Neutrophil (primary cell): ENCODE measurements at regions not wholly inside any gene's neighbourhood (a gene's known extent, or its start where the extent isn't known, plus 50 kb on each side); places are given as distances from the start of the nearest gene placed in this dataset.

Experiments
- H3K27ac ChIP-seq: fragments of 200-600 bp; sonication (generic); 2 replicates; pipeline ENCODE4 v1.5.1; 2016; ENCODE audit warnings: mild to moderate bottlenecking, moderate library complexity
- H3K27me3 ChIP-seq: fragments of 200-600 bp; sonication (generic); 2 replicates; pipeline ENCODE4 v1.6.0; 2016; ENCODE audit warnings: mild to moderate bottlenecking
- H3K36me3 ChIP-seq: fragments of 200-600 bp; sonication (generic); 2 replicates; pipeline ENCODE4 v1.5.1; 2017
- H3K4me1 ChIP-seq, 2 experiments: fragments of 200-600 bp in 1 of 2; sonication (generic) in 1 of 2; 1 replicate in 1 of 2; 2 replicates in 1 of 2; pipeline versions ENCODE4 v1.5.1 to v1.6.1; 2013 to 2016; ENCODE audit warnings: low read depth in 1 of 2, low read length in 1 of 2, mild to moderate bottlenecking in 1 of 2, moderate library complexity in 1 of 2; ENCODE audit not compliant: control insufficient read depth in 1 of 2, insufficient read depth in 1 of 2
- H3K4me3 ChIP-seq, 2 experiments: fragments of 200-600 bp in 1 of 2; sonication (generic) in 1 of 2; 1 replicate in 1 of 2; 2 replicates in 1 of 2; pipeline ENCODE4 v1.5.1; 2013 to 2016; ENCODE audit warnings: low read depth in 1 of 2, low read length in 1 of 2, mild to moderate bottlenecking in 1 of 2, moderate library complexity in 1 of 2
- H3K9me3 ChIP-seq: fragments of 200-600 bp; sonication (generic); 2 replicates; pipeline ENCODE4 v1.5.1; 2016
- CTCF ChIP-seq: fragments of 200-600 bp; sonication (generic); IDR thresholded peaks from 2 replicates; pipeline ENCODE4 v1.5.1; 2016; ENCODE audit warnings: antibody characterized with exemption

GRCh38 chr9:73916016-73916673 is 581.0 kb upstream of the RORB start:
- Histone ChIP-seq H3K9me3 (no peaks in the 10 kb centered on the region), H3K27ac (no peak overlapping the region), H3K27me3 (no peaks in the 10 kb centered on the region), H3K4me1 (no peaks in the 10 kb centered on the region), H3K36me3 (no peaks in the 10 kb centered on the region), H3K4me3 (no peak overlapping the region)
- TF ChIP-seq CTCF = no peak

- no peaks in the 10 kb centered on the region for H3K36me3 ChIP-seq
- no peak for TF ChIP-seq CTCF
- no peaks in the 10 kb centered on the region for H3K9me3 ChIP-seq
- no peaks in the 10 kb centered on the region for H3K4me1 ChIP-seq
- H3K4me3 ChIP-seq = no peak overlapping the region
- no peaks in the 10 kb centered on the region for H3K27me3 ChIP-seq
- H3K27ac ChIP-seq = no peak overlapping the region
Observed at GRCh38 chr9:73919712-73920111, 577.4 kb upstream of the RORB start.

GRCh38 chr9:73923796-73924195 is 573.3 kb upstream of the RORB start:
- Histone ChIP-seq H3K9me3 (no peaks in the 10 kb centered on the region), H3K27ac (no peak overlapping the region), H3K4me1 (no peaks in the 10 kb centered on the region), H3K4me3 (no peak overlapping the region), H3K27me3 (no peaks in the 10 kb centered on the region), H3K36me3 (no peaks in the 10 kb centered on the region)
- TF ChIP-seq CTCF = no peak

- Histone ChIP-seq H3K9me3 (no peaks in the 10 kb centered on the region), H3K4me1 (no peaks in the 10 kb centered on the region), H3K36me3 (no peaks in the 10 kb centered on the region), H3K27me3 (no peaks in the 10 kb centered on the region), H3K4me3 (no peak overlapping the region), H3K27ac (no peak overlapping the region)
- TF ChIP-seq CTCF = no peak
Observed at GRCh38 chr9:73951147-73951546, 546.0 kb upstream of the RORB start.

- no peak overlapping the region for H3K27ac ChIP-seq
- H3K36me3 ChIP-seq = no peaks in the 10 kb centered on the region
- no peaks in the 10 kb centered on the region for H3K4me1 ChIP-seq
- no peak overlapping the region for H3K4me3 ChIP-seq
- no peak for TF ChIP-seq CTCF
- H3K27me3 ChIP-seq = no peaks in the 10 kb centered on the region
- no peaks in the 10 kb centered on the region for H3K9me3 ChIP-seq
Observed at GRCh38 chr9:73962792-73963191, 534.3 kb upstream of the RORB start.
